ENCODE measurements at regions not wholly inside any gene's neighbourhood (a gene's known extent, or its start where the extent isn't known, plus 50 kb on each side); places are given as distances from the start of the nearest gene placed in this dataset.

DNA sequence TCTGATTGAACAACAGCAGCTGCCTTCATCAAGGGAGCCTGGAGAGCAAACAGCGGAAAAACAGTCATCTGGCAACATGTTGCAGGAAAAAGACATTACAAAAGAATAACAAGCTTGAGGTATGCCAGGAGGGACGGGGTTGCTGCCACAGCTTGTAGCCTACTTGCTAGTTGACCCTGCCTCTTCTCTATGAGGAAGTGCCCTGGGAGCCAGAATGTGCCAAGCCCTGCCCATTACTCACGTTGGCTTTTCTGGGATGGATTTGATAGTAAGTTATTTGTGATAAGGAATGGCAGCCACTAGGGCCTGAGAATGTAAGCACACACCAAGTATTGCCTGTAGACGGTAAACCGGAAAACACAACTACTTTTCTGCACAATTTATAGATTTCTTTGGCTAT lies 113.5 kb upstream of the KIRREL3 start:
- H4K20me1 ChIP-seq (ENCODE audit: insufficient read depth, low read length, poor library complexity, severe bottlenecking) = no peaks in the 10 kb centered on the region
- no peaks in the 10 kb centered on the region for H3K79me2 ChIP-seq (ENCODE audit: insufficient read depth, low read length)
- H3K9ac ChIP-seq (ENCODE audit: low read depth, low read length, poor library complexity, severe bottlenecking) = no peak overlapping the region
- TF ChIP-seq EZH2phosphoT487 (IDR thresholded peaks at IDR 0.05; ENCODE audit: borderline replicate concordance) = no peak
- no peak for TF ChIP-seq CTCF (conservative IDR thresholded peaks at IDR 0.05; ENCODE audit: low read length)
- no peaks in the 10 kb centered on the region for H3K36me3 ChIP-seq (ENCODE audit: insufficient read depth, low read length)
- H2AFZ ChIP-seq (ENCODE audit: low read length) = no peak overlapping the region
- no peak overlapping the region for H3K4me2 ChIP-seq (ENCODE audit: low read depth, low read length, poor library complexity, severe bottlenecking)
- no peaks in the 10 kb centered on the region for H3K4me1 ChIP-seq (ENCODE audit: insufficient read depth, low read length, poor library complexity, severe bottlenecking)
- H3F3A ChIP-seq (ENCODE audit: low read depth) = no peaks in the 10 kb centered on the region
- no peak overlapping the region for H3K4me3 ChIP-seq (ENCODE audit: low read length, poor library complexity, severe bottlenecking)
- H3K27me3 ChIP-seq (ENCODE audit: insufficient read depth, low read length, poor library complexity, severe bottlenecking) = no peaks in the 10 kb centered on the region
- no peaks in the 10 kb centered on the region for H3K9me2 ChIP-seq (replicated peaks; ENCODE audit: low read depth, low read length)
- no peaks in the 10 kb centered on the region for H3K9me3 ChIP-seq (ENCODE audit: insufficient read depth, low read depth, low read length)

- Histone ChIP-seq H3K9me3 (ENCODE audit: insufficient read depth, low read depth, low read length) (no peaks in the 10 kb centered on the region), H3K4me3 (ENCODE audit: low read length, poor library complexity, severe bottlenecking) (no peak overlapping the region), H3K9ac (ENCODE audit: low read depth, low read length, poor library complexity, severe bottlenecking) (no peak overlapping the region), H3K79me2 (ENCODE audit: insufficient read depth, low read length) (no peaks in the 10 kb centered on the region), H3K27me3 (ENCODE audit: insufficient read depth, low read length, poor library complexity, severe bottlenecking) (no peaks in the 10 kb centered on the region), H3K4me2 (ENCODE audit: low read depth, low read length, poor library complexity, severe bottlenecking) (no peak overlapping the region), H4K20me1 (ENCODE audit: insufficient read depth, low read length, poor library complexity, severe bottlenecking) (no peaks in the 10 kb centered on the region), H3K9me2 (replicated peaks; ENCODE audit: low read depth, low read length) (no peaks in the 10 kb centered on the region), H3K4me1 (ENCODE audit: insufficient read depth, low read length, poor library complexity, severe bottlenecking) (no peaks in the 10 kb centered on the region), H3K36me3 (ENCODE audit: insufficient read depth, low read length) (no peaks in the 10 kb centered on the region), H3F3A (ENCODE audit: low read depth) (no peaks in the 10 kb centered on the region), H2AFZ (ENCODE audit: low read length) (no peak overlapping the region)
- TF ChIP-seq CTCF (conservative IDR thresholded peaks at IDR 0.05; ENCODE audit: low read length) = no peak
- no peak for TF ChIP-seq EZH2phosphoT487 (IDR thresholded peaks at IDR 0.05; ENCODE audit: borderline replicate concordance)
These were observed 110.0 kb upstream of the KIRREL3 start for GRCh38 chr11:127110542-127110941.

GRCh38 chr11:127109796-127110480 lies 109.4 kb upstream of the KIRREL3 start:
- no peaks in the 10 kb centered on the region for H3F3A ChIP-seq (ENCODE audit: low read depth)
- no peak overlapping the region for H3K4me3 ChIP-seq (ENCODE audit: low read length, poor library complexity, severe bottlenecking)
- H2AFZ ChIP-seq (ENCODE audit: low read length) = no peak overlapping the region
- H3K36me3 ChIP-seq (ENCODE audit: insufficient read depth, low read length) = no peaks in the 10 kb centered on the region
- no peaks in the 10 kb centered on the region for H4K20me1 ChIP-seq (ENCODE audit: insufficient read depth, low read length, poor library complexity, severe bottlenecking)
- no peaks in the 10 kb centered on the region for H3K4me1 ChIP-seq (ENCODE audit: insufficient read depth, low read length, poor library complexity, severe bottlenecking)
- TF ChIP-seq EZH2phosphoT487 (IDR thresholded peaks at IDR 0.05; ENCODE audit: borderline replicate concordance) (no peak), CTCF (conservative IDR thresholded peaks at IDR 0.05; ENCODE audit: low read length) (no peak)
- H3K9ac ChIP-seq (ENCODE audit: low read depth, low read length, poor library complexity, severe bottlenecking) = no peak overlapping the region
- no peaks in the 10 kb centered on the region for H3K9me2 ChIP-seq (replicated peaks; ENCODE audit: low read depth, low read length)
- no peaks in the 10 kb centered on the region for H3K27me3 ChIP-seq (ENCODE audit: insufficient read depth, low read length, poor library complexity, severe bottlenecking)
- no peak overlapping the region for H3K4me2 ChIP-seq (ENCODE audit: low read depth, low read length, poor library complexity, severe bottlenecking)
- no peaks in the 10 kb centered on the region for H3K9me3 ChIP-seq (ENCODE audit: insufficient read depth, low read depth, low read length)
- H3K79me2 ChIP-seq (ENCODE audit: insufficient read depth, low read length) = no peaks in the 10 kb centered on the region
